Suppressor macrophage (primary cell): ENCODE measurements at regions not wholly inside any gene's neighbourhood (a gene's known extent, or its start where the extent isn't known, plus 50 kb on each side); places are given as distances from the start of the nearest gene placed in this dataset.
"Not testable (repeated sequence)": the region's sequence is repeated elsewhere in the genome, so short reads cannot be mapped to it uniquely, and the experiment has no call there.

Source experiments
- DNase-seq, 4 experiments: peaks; one replicate each; pipeline ENCODE4 v3.0.0-alpha.2; 2020 to 2022

GRCh38 chr4:127246963-127247952 is 385.5 kb upstream of the INTU start:
- no peak for DNase-seq

- DNase-seq = no peak
Measured at GRCh38 chr4:127249066-127249766, 383.5 kb upstream of the INTU start.

GRCh38 chr4:127249767-127250108 is 383.0 kb upstream of the INTU start:
- DNase-seq = no peak

GRCh38 chr4:127250577-127250976 is 382.2 kb upstream of the INTU start:
- DNase-seq = no peak

GRCh38 chr4:127251423-127251822 is 381.3 kb upstream of the INTU start:
- no peak for DNase-seq

GRCh38 chr4:127256500-127256899 is 376.3 kb upstream of the INTU start:
- no peak for DNase-seq

GRCh38 chr4:127261476-127261875 is 371.3 kb upstream of the INTU start:
- DNase-seq = no peak

GRCh38 chr4:127268367-127268766 is 364.4 kb upstream of the INTU start:
- DNase-seq = no peak

GRCh38 chr4:127277023-127277422 is 355.7 kb upstream of the INTU start:
- DNase-seq = not testable (repeated sequence)

- DNase-seq = no peak
Measured at GRCh38 chr4:127284236-127284635, 348.5 kb upstream of the INTU start.

GRCh38 chr4:127291316-127291715 is 341.4 kb upstream of the INTU start:
- no peak for DNase-seq

- DNase-seq = no peak
Measured at GRCh38 chr4:127293496-127293895, 339.3 kb upstream of the INTU start.

- DNase-seq = no peak
Measured at GRCh38 chr4:127304356-127304755, 328.4 kb upstream of the INTU start.

GRCh38 chr4:127307996-127308395 is 324.8 kb upstream of the INTU start:
- DNase-seq = no peak

- DNase-seq = no peak
Measured at GRCh38 chr4:127309369-127310102, 323.2 kb upstream of the INTU start.

GRCh38 chr4:127311371-127311770 is 321.4 kb upstream of the INTU start:
- no peak for DNase-seq

GRCh38 chr4:127311924-127312323 is 320.8 kb upstream of the INTU start:
- no peak for DNase-seq

GRCh38 chr4:127313767-127314166 is 319.0 kb upstream of the INTU start:
- no peak for DNase-seq

GRCh38 chr4:127327491-127327890 is 305.3 kb upstream of the INTU start:
- DNase-seq = no peak

- no peak for DNase-seq
Measured at GRCh38 chr4:127335073-127335620, 297.6 kb upstream of the INTU start.

GRCh38 chr4:127335732-127336131 is 297.0 kb upstream of the INTU start:
- DNase-seq = no peak

- not testable (repeated sequence) for DNase-seq
Measured at GRCh38 chr4:127343123-127343522, 289.6 kb upstream of the INTU start.

GRCh38 chr4:127344071-127344470 is 288.7 kb upstream of the INTU start:
- DNase-seq = no peak
